Neural cell (in vitro differentiated cells): ENCODE measurements at regions not wholly inside any gene's neighbourhood (a gene's known extent, or its start where the extent isn't known, plus 50 kb on each side); places are given as distances from the start of the nearest gene placed in this dataset.

Experiments
- H2AFZ ChIP-seq: fragments of 200-600, 300-800 bp; sonication (generic), shearing (Covaris generic); 2 replicates; pipeline ENCODE4 v1.6.0; 2014; ENCODE audit warnings: low read depth, mild to moderate bottlenecking, antibody characterized with exemption, low read length, moderate library complexity
- H3F3A ChIP-seq: fragments of 200-600 bp; shearing (Covaris generic); 2 replicates; pipeline ENCODE4 v1.6.1; 2016; ENCODE audit warnings: mild to moderate bottlenecking, moderate library complexity, mixed read lengths, antibody characterized with exemption, low read length; ENCODE audit not compliant: insufficient read depth, poor library complexity, severe bottlenecking
- H3K27ac ChIP-seq: fragments of 200-600, 300-800 bp; sonication (generic), shearing (Covaris generic); 2 replicates; pipeline ENCODE4 v1.5.1; 2014; ENCODE audit warnings: mild to moderate bottlenecking, low read length, moderate library complexity
- H3K27me3 ChIP-seq: fragments of 300-800, 200-600 bp; sonication (generic), shearing (Covaris generic); 2 replicates; pipeline ENCODE4 v1.6.0; 2014; ENCODE audit warnings: mild to moderate bottlenecking, low read depth, low read length, moderate library complexity; ENCODE audit not compliant: insufficient read depth
- H3K36me3 ChIP-seq: fragments of 300-800, 200-600 bp; sonication (generic), shearing (Covaris generic); 2 replicates; pipeline ENCODE4 v1.5.1; 2014; ENCODE audit warnings: mild to moderate bottlenecking, antibody characterized with exemption, low read length, moderate library complexity; ENCODE audit not compliant: insufficient read depth
- H3K4me2 ChIP-seq: fragments of 300-800, 200-600 bp; sonication (generic), shearing (Covaris generic); 2 replicates; pipeline ENCODE4 v1.6.0; 2014; ENCODE audit warnings: mild to moderate bottlenecking, low read length
- H3K4me3 ChIP-seq: fragments of 300-800, 200-600 bp; sonication (generic), shearing (Covaris generic); 2 replicates; pipeline ENCODE4 v1.5.1; 2014; ENCODE audit warnings: mild to moderate bottlenecking, low read length, moderate library complexity
- H3K79me2 ChIP-seq: fragments of 200-600 bp; shearing (Covaris generic); replicated peaks from 2 replicates; pipeline ENCODE4 v1.6.0; 2014; ENCODE audit warnings: mild to moderate bottlenecking, low read length, moderate library complexity; ENCODE audit not compliant: insufficient read depth
- H3K9ac ChIP-seq: fragments of 300-800, 200-600 bp; sonication (generic), shearing (Covaris generic); 2 replicates; pipeline ENCODE4 v1.6.1; 2016; ENCODE audit warnings: mild to moderate bottlenecking, low read length, mixed read lengths
- H3K9me2 ChIP-seq: fragments of 200-600 bp; shearing (Covaris generic); 2 replicates; pipeline ENCODE4 v1.6.1; 2016; ENCODE audit warnings: mild to moderate bottlenecking, low read length, mixed read lengths; ENCODE audit not compliant: insufficient read depth
- H3K9me3 ChIP-seq: fragments of 200-600, 300-800 bp; sonication (generic), shearing (Covaris generic); 2 replicates; pipeline ENCODE4 v1.6.1; 2016; ENCODE audit warnings: mild to moderate bottlenecking, mixed run types, low read length, moderate library complexity, mixed read lengths
- H4K20me1 ChIP-seq: fragments of 200-600 bp; shearing (Covaris generic); 2 replicates; pipeline ENCODE4 v1.6.1; 2016; ENCODE audit warnings: mild to moderate bottlenecking, mixed run types; ENCODE audit not compliant: insufficient read depth
- CTCF ChIP-seq: fragments of 450-650 bp; IDR thresholded peaks from 2 replicates; pipeline ENCODE4 v1.5.1; 2014; ENCODE audit warnings: antibody characterized with exemption, mild to moderate bottlenecking, moderate library complexity; ENCODE audit not compliant: poor library complexity, severe bottlenecking
- EP300 ChIP-seq: fragments of 450-650 bp; conservative IDR thresholded peaks from 2 replicates; pipeline ENCODE4 v1.6.1; 2014; ENCODE audit warnings: antibody characterized with exemption, mild to moderate bottlenecking, moderate library complexity; ENCODE audit not compliant: poor library complexity, severe bottlenecking
- EZH2 ChIP-seq: fragments of 200-600, 300-800 bp; shearing (Covaris generic), sonication (generic); IDR thresholded peaks from 2 replicates; pipeline ENCODE4 v1.6.1; 2014; ENCODE audit warnings: antibody characterized with exemption, low read length, borderline replicate concordance, mild to moderate bottlenecking; ENCODE audit not compliant: insufficient read depth, poor library complexity, severe bottlenecking
- MXI1 ChIP-seq: fragments of 450-650 bp; conservative IDR thresholded peaks from 2 replicates; pipeline ENCODE4 v1.6.1; 2014; ENCODE audit warnings: antibody characterized with exemption, mild to moderate bottlenecking; ENCODE audit not compliant: poor library complexity, severe bottlenecking
- POLR2AphosphoS5 ChIP-seq: IDR thresholded peaks from 2 replicates; pipeline ENCODE4 v1.6.1; 2012
- RAD21 ChIP-seq: fragments of 450-650 bp; conservative IDR thresholded peaks from 2 replicates; pipeline ENCODE4 v1.6.1; 2014; ENCODE audit warnings: antibody characterized with exemption, mild to moderate bottlenecking, moderate library complexity
- REST ChIP-seq: IDR thresholded peaks from 2 replicates; pipeline ENCODE4 v1.6.1; 2012; ENCODE audit warnings: borderline replicate concordance
- SMC3 ChIP-seq: fragments of 450-650 bp; conservative IDR thresholded peaks from 2 replicates; pipeline ENCODE4 v1.6.1; 2014; ENCODE audit warnings: antibody characterized with exemption, mild to moderate bottlenecking, moderate library complexity; ENCODE audit not compliant: poor library complexity
- TAF1 ChIP-seq: IDR thresholded peaks from 2 replicates; pipeline ENCODE4 v1.6.1; 2012; ENCODE audit warnings: low read depth

GRCh38 chr4:128517739-128518510, 230.3 kb upstream of the PGRMC2 start:
- TF ChIP-seq EZH2 (no peak), RAD21 (no peak), EP300 (no peak), POLR2AphosphoS5 (no peak), REST (no peak), MXI1 (no peak), SMC3 (no peak), TAF1 (no peak), CTCF (no peak)
- H2AFZ ChIP-seq = no peak overlapping the region
- H3K9me2 ChIP-seq = no peaks in the 10 kb centered on the region
- H3K27me3 ChIP-seq = no peaks in the 10 kb centered on the region
- H3K27ac ChIP-seq = no peak overlapping the region
- no peak overlapping the region for H3K4me2 ChIP-seq
- H3F3A ChIP-seq = no peaks in the 10 kb centered on the region
- no peaks in the 10 kb centered on the region for H4K20me1 ChIP-seq
- no peaks in the 10 kb centered on the region for H3K36me3 ChIP-seq
- no peaks in the 10 kb centered on the region for H3K79me2 ChIP-seq
- H3K4me3 ChIP-seq = no peak overlapping the region
- no peak overlapping the region for H3K9ac ChIP-seq
- H3K9me3 ChIP-seq = no peaks in the 10 kb centered on the region

- no peaks in the 10 kb centered on the region for H3F3A ChIP-seq
- no peaks in the 10 kb centered on the region for H3K79me2 ChIP-seq
- H3K27ac ChIP-seq = no peak overlapping the region
- no peaks in the 10 kb centered on the region for H3K27me3 ChIP-seq
- no peaks in the 10 kb centered on the region for H3K9me2 ChIP-seq
- H3K36me3 ChIP-seq = no peaks in the 10 kb centered on the region
- TF ChIP-seq MXI1 (no peak), RAD21 (no peak), EP300 (no peak), TAF1 (no peak), POLR2AphosphoS5 (no peak), CTCF (no peak), EZH2 (no peak), REST (no peak), SMC3 (no peak)
- no peaks in the 10 kb centered on the region for H3K9me3 ChIP-seq
- H3K9ac ChIP-seq = no peak overlapping the region
- no peak overlapping the region for H3K4me3 ChIP-seq
- H4K20me1 ChIP-seq = no peaks in the 10 kb centered on the region
- H3K4me2 ChIP-seq = no peak overlapping the region
- H2AFZ ChIP-seq = no peak overlapping the region
Measured at GRCh38 chr4:128517096-128517738, 229.6 kb upstream of the PGRMC2 start.
